ENCODE measurements at regions not wholly inside any gene's neighbourhood (a gene's known extent, or its start where the extent isn't known, plus 50 kb on each side); places are given as distances from the start of the nearest gene placed in this dataset.
"Not testable (repeated sequence)": the region's sequence is repeated elsewhere in the genome, so short reads cannot be mapped to it uniquely, and the experiment has no call there.

DNA sequence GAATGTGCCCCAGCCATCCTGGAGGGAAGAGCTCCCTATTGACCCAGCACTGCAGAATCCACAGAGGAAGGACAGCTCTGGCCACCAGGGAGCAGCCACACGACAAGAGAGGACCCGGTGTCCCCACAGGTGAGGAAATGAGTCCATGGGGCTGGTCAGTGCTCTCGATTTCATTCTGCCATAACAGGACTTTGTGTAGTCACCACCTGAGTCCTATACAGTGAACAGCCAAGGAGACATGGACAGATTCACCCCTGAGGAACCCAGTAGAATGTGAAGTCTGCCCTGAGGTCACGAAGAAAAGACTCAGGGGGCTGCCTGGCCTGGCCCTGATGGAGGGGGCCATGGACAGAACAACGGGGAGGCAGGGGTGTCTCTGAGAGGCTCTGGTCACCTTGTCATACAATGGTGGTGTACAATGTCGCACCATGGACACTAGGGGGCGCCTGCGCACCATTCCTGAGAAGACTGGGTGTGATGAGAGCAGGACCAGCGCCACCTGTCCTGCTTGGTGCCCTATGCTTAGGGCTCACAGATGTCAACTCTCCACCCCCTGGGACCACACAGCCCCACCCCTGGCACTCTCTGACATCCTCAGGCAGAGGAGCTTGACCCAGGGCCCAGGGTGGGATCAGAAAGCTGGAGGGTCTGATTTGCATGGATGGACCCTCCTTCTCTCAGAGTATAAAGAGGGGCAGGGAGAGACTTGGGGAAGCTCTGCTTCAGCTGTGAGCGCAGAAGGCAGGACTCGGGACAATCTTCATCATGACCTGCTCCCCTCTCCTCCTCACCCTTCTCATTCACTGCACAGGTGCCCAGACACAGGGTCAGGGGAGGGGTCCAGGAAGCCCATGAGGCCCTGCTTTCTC, 77.4 kb downstream of the VPREB1 start (continued):
- TF ChIP-seq PATZ1 (CRISPR knock-in tag; IDR thresholded peaks at IDR 0.05) (peak; percentile 40; the same call in 1 of the 2 replicates), KDM2A (CRISPR knock-in tag; IDR thresholded peaks at IDR 0.05; ENCODE audit: borderline replicate concordance, low read depth) (peak; percentile 67), STAG1 (CRISPR knock-in tag; IDR thresholded peaks at IDR 0.05) (peak; percentile 52), FOXA3 (CRISPR knock-in tag; IDR thresholded peaks at IDR 0.05) (0 out of 2 replicates have a peak, but pooled peaks have one; percentile 19), FOXA1 (CRISPR knock-in tag; IDR thresholded peaks at IDR 0.05) (peak; percentile 35; the same call in 1 of the 2 replicates), XRCC5 (optimal IDR thresholded peaks at IDR 0.05; ENCODE audit: low read length) (peak; percentile 46), RAD21 (CRISPR knock-in tag; IDR thresholded peaks at IDR 0.05) (peak; percentile 77)
- TF ChIP-seq, protein P1, sequence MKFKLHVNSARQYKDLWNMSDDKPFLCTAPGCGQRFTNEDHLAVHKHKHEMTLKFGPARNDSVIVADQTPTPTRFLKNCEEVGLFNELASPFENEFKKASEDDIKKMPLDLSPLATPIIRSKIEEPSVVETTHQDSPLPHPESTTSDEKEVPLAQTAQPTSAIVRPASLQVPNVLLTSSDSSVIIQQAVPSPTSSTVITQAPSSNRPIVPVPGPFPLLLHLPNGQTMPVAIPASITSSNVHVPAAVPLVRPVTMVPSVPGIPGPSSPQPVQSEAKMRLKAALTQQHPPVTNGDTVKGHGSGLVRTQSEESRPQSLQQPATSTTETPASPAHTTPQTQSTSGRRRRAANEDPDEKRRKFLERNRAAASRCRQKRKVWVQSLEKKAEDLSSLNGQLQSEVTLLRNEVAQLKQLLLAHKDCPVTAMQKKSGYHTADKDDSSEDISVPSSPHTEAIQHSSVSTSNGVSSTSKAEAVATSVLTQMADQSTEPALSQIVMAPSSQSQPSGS (CRISPR knock-in tag; IDR thresholded peaks at IDR 0.05) = 0 out of 2 replicates have a peak, but pooled peaks have one; percentile 18
- TF ChIP-seq, protein P2, sequence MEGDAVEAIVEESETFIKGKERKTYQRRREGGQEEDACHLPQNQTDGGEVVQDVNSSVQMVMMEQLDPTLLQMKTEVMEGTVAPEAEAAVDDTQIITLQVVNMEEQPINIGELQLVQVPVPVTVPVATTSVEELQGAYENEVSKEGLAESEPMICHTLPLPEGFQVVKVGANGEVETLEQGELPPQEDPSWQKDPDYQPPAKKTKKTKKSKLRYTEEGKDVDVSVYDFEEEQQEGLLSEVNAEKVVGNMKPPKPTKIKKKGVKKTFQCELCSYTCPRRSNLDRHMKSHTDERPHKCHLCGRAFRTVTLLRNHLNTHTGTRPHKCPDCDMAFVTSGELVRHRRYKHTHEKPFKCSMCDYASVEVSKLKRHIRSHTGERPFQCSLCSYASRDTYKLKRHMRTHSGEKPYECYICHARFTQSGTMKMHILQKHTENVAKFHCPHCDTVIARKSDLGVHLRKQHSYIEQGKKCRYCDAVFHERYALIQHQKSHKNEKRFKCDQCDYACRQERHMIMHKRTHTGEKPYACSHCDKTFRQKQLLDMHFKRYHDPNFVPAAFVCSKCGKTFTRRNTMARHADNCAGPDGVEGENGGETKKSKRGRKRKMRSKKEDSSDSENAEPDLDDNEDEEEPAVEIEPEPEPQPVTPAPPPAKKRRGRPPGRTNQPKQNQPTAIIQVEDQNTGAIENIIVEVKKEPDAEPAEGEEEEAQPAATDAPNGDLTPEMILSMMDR (CRISPR knock-in tag; IDR thresholded peaks at IDR 0.05) = peak; percentile 91
- TF ChIP-seq FOXA1 (IDR thresholded peaks at IDR 0.05) = not testable (repeated sequence)

Data from HepG2 (cell line).